K562 (cell line): ENCODE measurements at regions not wholly inside any gene's neighbourhood (a gene's known extent, or its start where the extent isn't known, plus 50 kb on each side); places are given as distances from the start of the nearest gene placed in this dataset.

ENCODE experiments used
- ATAC-seq: fragments of 200-7000 bp; cut with Tn5 transposase; 3 replicates; pipeline ENCODE4 v1.9.1; 2020; ENCODE audit warnings: moderate library complexity
- BruUV-seq: library from RNA; stranded (reverse); fragments of 400-500 nt; replicated peaks from 2 replicates; lab custom pipeline; 2021; lab: Mats Ljungman, UMichigan
- CTCF ChIA-PET: fragments of 300-600 bp; formaldehyde crosslinking; extraction: SDS; loops from one replicate; lab custom pipeline; 2021; ENCODE audit warnings: low intra/inter-chr PET ratio; lab: Yijun Ruan, JAX
- POLR2A ChIA-PET: fragments of 300-600, 350-650 bp; sonication (Branson Sonifier 250); formaldehyde crosslinking; extraction: SDS; loops from one replicate; lab custom pipeline; 2021; ENCODE audit warnings: antibody characterized with exemption, inconsistent platforms; lab: Yijun Ruan, JAX
- DNase-seq, 4 experiments: peaks; one replicate each; pipeline versions ENCODE4 v3.0.0 to v3.0.0-alpha.2; 2011 to 2018; ENCODE audit warnings: low spot score in 3 of 4, mixed read lengths in 3 of 4; ENCODE audit errors: extremely low read depth in 1 of 4
- FAIRE-seq: peaks from 2 replicates; lab custom pipeline; 2011; peaks lifted over from hg19 to GRCh38; lab: Jason Lieb, UNC
- H2AFZ ChIP-seq: 2 replicates; pipeline ENCODE4 v1.6.0; 2011; ENCODE audit warnings: low read depth, low read length, control low read depth, inconsistent platforms
- H3K27ac ChIP-seq: fragments of 200-600 bp; 3 replicates; pipeline ENCODE4 v1.8.0; 2011; ENCODE audit warnings: low read depth, mild to moderate bottlenecking, control low read depth, inconsistent platforms, low read length, moderate library complexity, mixed read lengths; ENCODE audit errors: extremely low read depth
- H3K27me3 ChIP-seq, 2 experiments: fragments of 300-600 bp in 1 of 2; 2 replicates in 1 of 2; 3 replicates in 1 of 2; pipeline versions ENCODE4 v1.6.0 to v1.8.0; 2011; ENCODE audit warnings: inconsistent platforms in 2 of 2, low read length in 2 of 2, mild to moderate bottlenecking in 1 of 2, mixed read lengths in 1 of 2, moderate library complexity in 1 of 2; ENCODE audit not compliant: control insufficient read depth in 2 of 2, insufficient read depth in 2 of 2
- H3K36me3 ChIP-seq: fragments of 300-600 bp; 3 replicates; pipeline ENCODE4 v1.8.0; 2011; ENCODE audit warnings: mild to moderate bottlenecking, low read length, inconsistent platforms; ENCODE audit not compliant: control insufficient read depth, insufficient read depth
- H3K4me1 ChIP-seq, 2 experiments: fragments of 200-600 bp in 1 of 2; replicated peaks in 1 of 2; 2 replicates in 1 of 2; 3 replicates in 1 of 2; pipeline versions ENCODE4 v1.5.1 to v1.8.0; 2011; ENCODE audit warnings: inconsistent platforms in 2 of 2, low read length in 2 of 2, mild to moderate bottlenecking in 1 of 2, mixed read lengths in 1 of 2, moderate library complexity in 1 of 2; ENCODE audit not compliant: control insufficient read depth in 2 of 2, insufficient read depth in 2 of 2
- H3K4me2 ChIP-seq: 2 replicates; pipeline ENCODE4 v1.6.1; 2011; ENCODE audit warnings: low read length, control low read depth, inconsistent platforms, mixed read lengths; ENCODE audit not compliant: insufficient read depth
- H3K4me3 ChIP-seq: fragments of 200-600 bp; sonication (generic), shearing (Covaris generic); 2 replicates; pipeline ENCODE4 v1.5.1; 2016; ENCODE audit warnings: control low read depth, inconsistent platforms
- H3K79me2 ChIP-seq: fragments of 200-600 bp; 3 replicates; pipeline ENCODE4 v1.8.0; 2011; ENCODE audit warnings: low read length, inconsistent platforms; ENCODE audit not compliant: control insufficient read depth, insufficient read depth
- H3K9ac ChIP-seq, 2 experiments: 2 replicates each; pipeline versions ENCODE4 v1.6.0 to v1.6.1; 2011; ENCODE audit warnings: low read depth in 2 of 2, low read length in 2 of 2, control low read depth in 1 of 2, inconsistent platforms in 1 of 2, mild to moderate bottlenecking in 1 of 2, mixed read lengths in 1 of 2; ENCODE audit not compliant: insufficient read depth in 1 of 2
- H3K9me1 ChIP-seq: one replicate; pipeline ENCODE4 v1.6.0; 2011; ENCODE audit warnings: inconsistent platforms, mild to moderate bottlenecking, low read length, moderate library complexity; ENCODE audit not compliant: control insufficient read depth, insufficient read depth
- H3K9me3 ChIP-seq: replicated peaks from 2 replicates; pipeline ENCODE4 v1.5.1; 2011; ENCODE audit warnings: low read depth, low read length, inconsistent platforms; ENCODE audit not compliant: control insufficient read depth, insufficient read depth
- H4K20me1 ChIP-seq: replicated peaks from 2 replicates; pipeline ENCODE4 v1.6.1; 2011; ENCODE audit warnings: low read length, inconsistent platforms, mixed read lengths; ENCODE audit not compliant: control insufficient read depth, insufficient read depth
- CCNT2 ChIP-seq: IDR thresholded peaks from 2 replicates; pipeline ENCODE4 v1.6.1; 2011; ENCODE audit warnings: borderline replicate concordance, low read depth, mild to moderate bottlenecking, moderate library complexity, mixed read lengths, low read length; ENCODE audit not compliant: insufficient read length; ENCODE audit errors: extremely low read depth
- DIDO1 ChIP-seq: fragments of 450-650 bp; IDR thresholded peaks from 2 replicates; pipeline ENCODE4 v1.6.1; 2016; ENCODE audit warnings: low read depth, missing biosample characterization, missing genetic modification characterization
- FOXA1 ChIP-seq: fragments of 450-650 bp; IDR thresholded peaks from 2 replicates; pipeline ENCODE4 v1.6.1; 2016; ENCODE audit warnings: mild to moderate bottlenecking, borderline replicate concordance
- HDGF ChIP-seq: fragments of 450-650 bp; IDR thresholded peaks from 2 replicates; pipeline ENCODE4 v1.6.1; 2016
- JUN ChIP-seq, 2 experiments: sonication (generic) in 1 of 2; formaldehyde crosslinking in 1 of 2; IDR thresholded peaks; 2 replicates each; pipeline versions ENCODE4 v1.6.1 to v1.8.0; 2012 to 2022; ENCODE audit warnings: borderline replicate concordance in 2 of 2, mild to moderate bottlenecking in 2 of 2, improper control_type of control experiment in 1 of 2, low read depth in 1 of 2, low read length in 1 of 2, missing genetic modification reagents in 1 of 2
- NCOA6 ChIP-seq: fragments of 450-650 bp; IDR thresholded peaks from 2 replicates; pipeline ENCODE4 v1.6.1; 2017; ENCODE audit warnings: mild to moderate bottlenecking
- REST ChIP-seq, 2 experiments: fragments of 450-650 bp; formaldehyde crosslinking in 1 of 2; IDR thresholded peaks; 2 replicates each; pipeline versions ENCODE4 v1.4.0 to v1.6.1; 2014 to 2020; ENCODE audit warnings: mild to moderate bottlenecking in 2 of 2, borderline replicate concordance in 1 of 2, low read depth in 1 of 2
- SAFB ChIP-seq: fragments of 200-400 bp; formaldehyde crosslinking; IDR thresholded peaks from 2 replicates; pipeline ENCODE4 v1.6.1; 2017; ENCODE audit warnings: low read depth, low read length, borderline replicate concordance
- THAP7 ChIP-seq: fragments of 250-450 bp; sonication (Bioruptor Pico); IDR thresholded peaks from 2 replicates; pipeline ENCODE4 v1.5.0; 2021
- ZKSCAN3 ChIP-seq: fragments of 250-450 bp; sonication (Bioruptor Pico); IDR thresholded peaks from 2 replicates; pipeline ENCODE4 v1.4.0; 2020
- WGBS: fragments of 100-300 bp; shearing (Covaris generic); methylation state at CpG from one replicate; pipeline ENCODE4 v1.1.6; 2016; ENCODE audit warnings: low coverage, mixed read lengths; ENCODE audit not compliant: insufficient coverage; ENCODE audit errors: missing lambda C conversion rate; 5-methylcytosine and 5-hydroxymethylcytosine counted together
- in situ Hi-C: fragments of 300-500 bp; cut with MboI; formaldehyde crosslinking; loops from 4 replicates; pipeline ENCODE4 v1.15.0; 2018; ENCODE audit warnings: inconsistent platforms, mixed read lengths
- intact Hi-C: fragments of 100-400 bp; cut with micrococcal nuclease; formaldehyde crosslinking; loops from 2 replicates; pipeline ENCODE4 v1.14.2; 2022

- Histone ChIP-seq H4K20me1 (no peaks in the 10 kb centered on the region; the same call in 1 of the 2 replicates), H3K4me3 (no peak overlapping the region), H3K27me3 (peaks cover 0 to 8% of the 10 kb centered on the region in 2 experiments; a peak in 1 of 5 replicates), H3K27ac (no peak overlapping the region), H3K79me2 (no peaks in the 10 kb centered on the region), H3K4me1 (no peaks in the 10 kb centered on the region), H3K4me2 (no peak overlapping the region), H3K9ac (no peak overlapping the region), H3K9me3 (no peaks in the 10 kb centered on the region), H2AFZ (no peak overlapping the region), H3K36me3 (no peaks in the 10 kb centered on the region), H3K9me1 (peaks cover 3% of the 10 kb centered on the region)
- no peak for TF ChIP-seq ZKSCAN3 (CRISPR knock-in tag)
- TF ChIP-seq THAP7 (CRISPR knock-in tag): no peak
- TF ChIP-seq FOXA1: no peak
- TF ChIP-seq NCOA6: no peak
- TF ChIP-seq SAFB: no peak
- TF ChIP-seq JUN (IDR thresholded peaks at IDR 0.05; ENCODE audit: borderline replicate concordance, low read depth, low read length): no peak
- TF ChIP-seq JUN (CRISPR knock-in tag; IDR thresholded peaks at IDR 0.05; ENCODE audit: borderline replicate concordance): no peak
- no peak for TF ChIP-seq REST (IDR thresholded peaks at IDR 0.05; ENCODE audit: borderline replicate concordance)
- no peak for TF ChIP-seq REST (CRISPR knock-in tag; IDR thresholded peaks at IDR 0.05; ENCODE audit: low read depth)
- TF ChIP-seq CCNT2: no peak
- no peak for TF ChIP-seq DIDO1 (tag)
- TF ChIP-seq HDGF: no peak
- FAIRE-seq (no peak), DNase-seq (no peak), ATAC-seq (no peak)
- no TSS peak for BruUV-seq
- ChIA-PET CTCF (no interaction called here), POLR2A (no interaction called here)
- intact Hi-C loops: no loop called here
- 1% methylated on average over 6 of the region's 6 CpGs for WGBS
- in situ Hi-C loops: no loop called here
These were observed 98.5 kb upstream of the IGSF21 start for GRCh38 chr1:18009055-18009454.
